MM.1S (cell line): ENCODE measurements at regions not wholly inside any gene's neighbourhood (a gene's known extent, or its start where the extent isn't known, plus 50 kb on each side); places are given as distances from the start of the nearest gene placed in this dataset.

Experiments used
- EZH2 ChIP-seq: fragments of 300-600 bp; sonication (generic); optimal IDR thresholded peaks from 2 replicates; pipeline ENCODE3; 2017; ENCODE audit warnings: low read depth, mild to moderate bottlenecking, antibody characterized with exemption, low read length, mixed read lengths
- EZH2phosphoT487 ChIP-seq: fragments of 300-600 bp; sonication (generic); IDR thresholded peaks from 2 replicates; pipeline ENCODE4 v1.6.1; 2018; ENCODE audit warnings: antibody characterized with exemption, low read length
- TF ChIP-seq, protein P1 (sequence below): fragments of 300-600 bp; sonication (generic); IDR thresholded peaks from 2 replicates; pipeline ENCODE4 v1.5.1; 2016; ENCODE audit warnings: antibody characterized with exemption, low read length, mixed read lengths

DNA sequence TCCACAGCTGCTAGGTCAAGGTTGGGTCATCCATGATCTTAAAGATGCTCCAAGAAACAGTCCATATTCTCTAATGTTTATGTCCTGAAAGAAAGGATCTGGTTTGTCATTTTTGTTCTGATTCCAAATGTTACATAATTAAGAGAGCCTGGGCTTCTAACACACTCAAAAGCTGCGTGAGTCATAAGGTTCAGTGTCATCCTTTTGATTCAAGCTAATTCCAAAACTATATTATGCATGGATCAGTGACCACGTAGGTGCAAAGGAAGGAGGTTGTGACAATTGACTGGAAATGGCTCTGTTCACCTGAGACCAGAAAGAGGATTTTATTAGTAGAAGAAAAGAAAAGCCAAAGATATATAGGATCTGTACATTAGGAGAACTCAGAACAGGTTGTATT lies 268.7 kb upstream of the GK2 start:
- TF ChIP-seq, protein P1, sequence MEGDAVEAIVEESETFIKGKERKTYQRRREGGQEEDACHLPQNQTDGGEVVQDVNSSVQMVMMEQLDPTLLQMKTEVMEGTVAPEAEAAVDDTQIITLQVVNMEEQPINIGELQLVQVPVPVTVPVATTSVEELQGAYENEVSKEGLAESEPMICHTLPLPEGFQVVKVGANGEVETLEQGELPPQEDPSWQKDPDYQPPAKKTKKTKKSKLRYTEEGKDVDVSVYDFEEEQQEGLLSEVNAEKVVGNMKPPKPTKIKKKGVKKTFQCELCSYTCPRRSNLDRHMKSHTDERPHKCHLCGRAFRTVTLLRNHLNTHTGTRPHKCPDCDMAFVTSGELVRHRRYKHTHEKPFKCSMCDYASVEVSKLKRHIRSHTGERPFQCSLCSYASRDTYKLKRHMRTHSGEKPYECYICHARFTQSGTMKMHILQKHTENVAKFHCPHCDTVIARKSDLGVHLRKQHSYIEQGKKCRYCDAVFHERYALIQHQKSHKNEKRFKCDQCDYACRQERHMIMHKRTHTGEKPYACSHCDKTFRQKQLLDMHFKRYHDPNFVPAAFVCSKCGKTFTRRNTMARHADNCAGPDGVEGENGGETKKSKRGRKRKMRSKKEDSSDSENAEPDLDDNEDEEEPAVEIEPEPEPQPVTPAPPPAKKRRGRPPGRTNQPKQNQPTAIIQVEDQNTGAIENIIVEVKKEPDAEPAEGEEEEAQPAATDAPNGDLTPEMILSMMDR, result no peak
- no peak for TF ChIP-seq EZH2
- TF ChIP-seq EZH2phosphoT487, result no peak
